DOHH2 (cell line): ENCODE measurements at regions not wholly inside any gene's neighbourhood (a gene's known extent, or its start where the extent isn't known, plus 50 kb on each side); places are given as distances from the start of the nearest gene placed in this dataset.

Experiments used
- H3F3A ChIP-seq: fragments of 200-600 bp; sonication (generic), shearing (Covaris generic); 2 replicates; pipeline ENCODE4 v1.6.0; 2016; ENCODE audit warnings: antibody characterized with exemption, mild to moderate bottlenecking; ENCODE audit not compliant: control insufficient read depth, insufficient read depth
- H3K27ac ChIP-seq: fragments of 200-600 bp; sonication (generic); 2 replicates; pipeline ENCODE4 v1.5.1; 2014; ENCODE audit warnings: low read depth, mild to moderate bottlenecking, low read length, moderate library complexity
- H3K27me3 ChIP-seq: fragments of 200-600 bp; sonication (generic); 2 replicates; pipeline ENCODE4 v1.6.1; 2014; ENCODE audit warnings: mild to moderate bottlenecking, low read length, mixed read lengths; ENCODE audit not compliant: control insufficient read depth
- H3K36me3 ChIP-seq: fragments of 200-600 bp; sonication (generic); 2 replicates; pipeline ENCODE4 v1.6.1; 2014; ENCODE audit warnings: mild to moderate bottlenecking, low read length, moderate library complexity, mixed read lengths; ENCODE audit not compliant: control insufficient read depth
- H3K4me1 ChIP-seq: fragments of 200-600 bp; sonication (generic); 2 replicates; pipeline ENCODE4 v1.6.1; 2014; ENCODE audit warnings: mild to moderate bottlenecking, low read length, mixed read lengths; ENCODE audit not compliant: control insufficient read depth
- H3K4me2 ChIP-seq: fragments of 200-600 bp; sonication (generic); 2 replicates; pipeline ENCODE4 v1.6.0; 2014; ENCODE audit warnings: mild to moderate bottlenecking, low read length, moderate library complexity
- H3K4me3 ChIP-seq: fragments of 200-600 bp; sonication (generic); 2 replicates; pipeline ENCODE4 v1.5.1; 2014; ENCODE audit warnings: mild to moderate bottlenecking, low read length, mixed read lengths
- H3K79me2 ChIP-seq: fragments of 200-600 bp; sonication (generic); 2 replicates; pipeline ENCODE4 v1.6.1; 2014; ENCODE audit warnings: mild to moderate bottlenecking, low read length, mixed read lengths; ENCODE audit not compliant: control insufficient read depth
- H3K9me2 ChIP-seq: fragments of 200-600 bp; sonication (generic); replicated peaks from 2 replicates; pipeline ENCODE4 v1.6.1; 2014; ENCODE audit warnings: mild to moderate bottlenecking, low read length, mixed read lengths; ENCODE audit not compliant: control insufficient read depth
- H3K9me3 ChIP-seq: fragments of 200-600 bp; sonication (generic); 2 replicates; pipeline ENCODE4 v1.6.1; 2014; ENCODE audit warnings: antibody characterized with exemption, low read length, mixed read lengths; ENCODE audit not compliant: control insufficient read depth, insufficient read depth
- H4K20me1 ChIP-seq: fragments of 200-600 bp; sonication (generic); 2 replicates; pipeline ENCODE4 v1.6.0; 2014; ENCODE audit warnings: low read depth, mild to moderate bottlenecking, antibody characterized with exemption, low read length, moderate library complexity; ENCODE audit not compliant: control insufficient read depth, insufficient read depth
- EZH2phosphoT487 ChIP-seq: fragments of 200-600 bp; sonication (generic); IDR thresholded peaks from 2 replicates; pipeline ENCODE4 v1.6.1; 2017; ENCODE audit warnings: borderline replicate concordance, mild to moderate bottlenecking, antibody characterized with exemption, low read length, moderate library complexity, mixed read lengths
- TF ChIP-seq, protein P1 (sequence below): fragments of 200-600 bp; sonication (generic); IDR thresholded peaks from one replicate; pipeline ENCODE4 v1.5.1; 2014; ENCODE audit warnings: antibody characterized with exemption, mild to moderate bottlenecking, low read depth, low read length; ENCODE audit not compliant: poor library complexity, severe bottlenecking

DNA sequence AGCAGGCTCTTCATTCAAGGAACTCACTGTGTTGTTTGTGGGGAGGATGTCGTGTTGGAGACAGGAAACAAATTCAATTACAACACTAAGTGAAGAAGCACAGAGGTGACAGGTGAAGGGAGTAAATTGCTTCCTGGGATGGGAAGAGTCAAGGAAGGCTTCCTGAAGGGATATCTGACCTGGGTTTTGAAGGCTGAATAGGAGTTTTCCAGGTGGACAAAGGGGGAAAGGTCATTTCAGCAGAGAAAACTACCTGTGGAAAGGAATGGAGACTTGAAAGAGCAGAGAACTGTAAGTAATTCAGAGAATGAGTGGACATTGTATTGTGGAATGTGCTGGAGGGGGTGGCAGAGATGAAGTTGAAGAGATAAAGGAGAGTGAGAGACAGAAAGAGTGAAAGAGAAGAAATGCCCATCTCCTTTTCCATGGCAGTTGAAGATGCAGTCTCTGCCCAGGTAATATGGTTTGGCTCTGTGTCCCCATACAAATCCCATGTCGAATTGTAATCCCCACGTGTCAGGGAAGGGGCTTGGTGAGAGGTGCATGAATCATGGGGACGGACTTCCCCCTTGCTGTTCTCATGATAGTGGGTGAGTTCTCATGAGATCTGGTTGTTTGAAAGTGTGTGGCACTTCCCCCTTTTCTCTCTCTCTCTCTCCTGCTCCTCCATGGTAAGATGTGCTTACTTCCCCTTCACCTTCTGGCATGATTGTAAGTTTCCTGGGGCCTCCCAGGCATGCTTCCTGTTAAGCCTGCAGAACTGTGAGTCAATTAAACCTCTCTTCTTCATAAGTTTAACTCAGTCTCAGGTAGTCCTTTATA lies 205.7 kb upstream of the BCOR start:
- Histone ChIP-seq H3K27ac (no peak overlapping the region), H3K4me1 (no peaks in the 10 kb centered on the region), H3K27me3 (peaks cover 10% of the 10 kb centered on the region; the same call in 1 of the 2 replicates), H3K79me2 (no peaks in the 10 kb centered on the region), H3K9me2 (no peaks in the 10 kb centered on the region), H3K4me3 (no peak overlapping the region), H3K9me3 (no peaks in the 10 kb centered on the region), H3K4me2 (no peak overlapping the region), H4K20me1 (no peaks in the 10 kb centered on the region), H3F3A (no peaks in the 10 kb centered on the region), H3K36me3 (no peaks in the 10 kb centered on the region)
- TF ChIP-seq, protein P1, sequence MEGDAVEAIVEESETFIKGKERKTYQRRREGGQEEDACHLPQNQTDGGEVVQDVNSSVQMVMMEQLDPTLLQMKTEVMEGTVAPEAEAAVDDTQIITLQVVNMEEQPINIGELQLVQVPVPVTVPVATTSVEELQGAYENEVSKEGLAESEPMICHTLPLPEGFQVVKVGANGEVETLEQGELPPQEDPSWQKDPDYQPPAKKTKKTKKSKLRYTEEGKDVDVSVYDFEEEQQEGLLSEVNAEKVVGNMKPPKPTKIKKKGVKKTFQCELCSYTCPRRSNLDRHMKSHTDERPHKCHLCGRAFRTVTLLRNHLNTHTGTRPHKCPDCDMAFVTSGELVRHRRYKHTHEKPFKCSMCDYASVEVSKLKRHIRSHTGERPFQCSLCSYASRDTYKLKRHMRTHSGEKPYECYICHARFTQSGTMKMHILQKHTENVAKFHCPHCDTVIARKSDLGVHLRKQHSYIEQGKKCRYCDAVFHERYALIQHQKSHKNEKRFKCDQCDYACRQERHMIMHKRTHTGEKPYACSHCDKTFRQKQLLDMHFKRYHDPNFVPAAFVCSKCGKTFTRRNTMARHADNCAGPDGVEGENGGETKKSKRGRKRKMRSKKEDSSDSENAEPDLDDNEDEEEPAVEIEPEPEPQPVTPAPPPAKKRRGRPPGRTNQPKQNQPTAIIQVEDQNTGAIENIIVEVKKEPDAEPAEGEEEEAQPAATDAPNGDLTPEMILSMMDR = no peak
- TF ChIP-seq EZH2phosphoT487 = no peak

DNA sequence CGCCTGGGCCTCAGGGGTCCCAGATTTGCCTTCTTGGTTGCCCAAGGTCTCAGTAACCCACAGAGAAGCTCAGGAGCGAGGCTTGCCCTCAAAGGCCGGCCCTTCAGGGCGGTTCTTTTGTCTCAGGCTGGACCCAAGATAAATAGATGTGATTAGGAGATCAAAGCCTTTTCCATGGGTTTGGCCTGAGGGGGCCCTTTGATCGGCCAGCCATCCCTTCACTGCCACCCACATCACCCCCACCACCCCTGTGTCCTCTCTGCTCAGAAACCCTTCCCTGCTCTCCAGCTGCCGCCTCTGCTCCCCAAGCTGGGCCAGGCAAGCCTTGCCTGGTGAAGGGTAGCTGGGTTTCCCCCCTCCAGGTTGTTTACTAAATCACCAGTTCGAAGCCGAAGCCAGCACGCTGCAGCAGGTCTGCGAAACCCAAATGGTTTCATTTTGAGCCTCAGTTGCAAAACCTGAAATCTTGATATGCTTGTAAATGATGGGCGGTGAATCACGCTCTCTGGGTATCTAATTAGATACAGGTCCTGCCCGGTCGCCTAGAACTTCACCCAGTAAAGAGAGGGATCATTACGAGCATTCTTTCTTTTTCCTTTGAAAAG lies 202.6 kb upstream of the BCOR start:
- no peaks in the 10 kb centered on the region for H4K20me1 ChIP-seq
- peaks cover 10% of the 10 kb centered on the region; the same call in 1 of the 2 replicates for H3K27me3 ChIP-seq
- no peak for TF ChIP-seq EZH2phosphoT487
- TF ChIP-seq, protein P1 = no peak
- H3K79me2 ChIP-seq = no peaks in the 10 kb centered on the region
- no peaks in the 10 kb centered on the region for H3K9me2 ChIP-seq
- no peak overlapping the region for H3K4me3 ChIP-seq
- no peaks in the 10 kb centered on the region for H3K9me3 ChIP-seq
- no peaks in the 10 kb centered on the region for H3K36me3 ChIP-seq
- H3K4me1 ChIP-seq = no peaks in the 10 kb centered on the region
- H3K4me2 ChIP-seq = no peak overlapping the region
- H3F3A ChIP-seq = no peaks in the 10 kb centered on the region
- no peak overlapping the region for H3K27ac ChIP-seq

DNA sequence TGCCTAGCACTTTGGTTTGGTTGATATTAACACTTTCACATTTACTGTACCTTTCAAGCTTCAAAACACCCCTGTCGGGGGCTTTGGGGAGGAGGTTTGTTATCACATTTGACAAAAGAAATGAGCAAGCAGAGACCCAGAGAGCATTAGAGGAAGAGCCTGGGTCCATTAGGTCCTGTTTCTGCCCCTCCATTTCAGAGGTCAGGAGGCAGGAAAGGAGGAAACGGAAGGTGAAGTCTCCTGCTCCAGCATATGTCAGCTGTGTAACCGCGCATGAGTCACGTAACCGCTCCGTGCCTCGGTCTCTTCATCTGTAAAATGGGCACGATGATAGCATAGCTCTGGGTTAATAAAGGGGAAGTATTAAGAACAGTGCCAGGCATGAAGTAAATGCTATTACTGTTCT lies 201.9 kb upstream of the BCOR start:
- Histone ChIP-seq H3K36me3 (no peaks in the 10 kb centered on the region), H3K79me2 (no peaks in the 10 kb centered on the region), H3K4me1 (no peaks in the 10 kb centered on the region), H3K27ac (no peak overlapping the region), H3K9me3 (no peaks in the 10 kb centered on the region), H3K4me2 (no peak overlapping the region), H4K20me1 (no peaks in the 10 kb centered on the region), H3K9me2 (no peaks in the 10 kb centered on the region), H3K27me3 (peaks cover 10% of the 10 kb centered on the region; the same call in 1 of the 2 replicates), H3K4me3 (no peak overlapping the region), H3F3A (no peaks in the 10 kb centered on the region)
- no peak for TF ChIP-seq EZH2phosphoT487
- TF ChIP-seq, protein P1 = no peak
